ENCODE measurements at regions not wholly inside any gene's neighbourhood (a gene's known extent, or its start where the extent isn't known, plus 50 kb on each side); places are given as distances from the start of the nearest gene placed in this dataset.

DNA sequence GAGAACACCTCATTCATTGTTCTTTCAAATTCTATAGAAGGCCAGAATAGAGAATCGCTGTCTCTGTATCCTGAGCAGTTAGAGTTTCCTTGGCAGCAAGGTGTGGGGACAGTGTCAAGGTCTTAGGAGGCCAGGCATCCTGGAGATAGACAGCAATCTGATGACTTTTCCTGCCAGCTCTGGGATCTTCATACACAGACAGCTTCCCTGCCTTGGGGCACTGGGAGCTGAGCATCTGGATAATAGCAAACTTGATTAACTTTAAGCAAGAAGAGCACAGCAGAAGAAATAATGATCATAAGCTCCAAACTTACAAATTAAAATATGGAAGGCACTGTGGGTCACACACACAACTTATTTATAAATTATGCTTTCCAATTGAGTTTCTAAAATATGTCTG lies 86.1 kb upstream of the STK32A start:
- POLR2A ChIA-PET: no interaction called here
- no peak for DNase-seq (ENCODE audit: extremely low spot score)
- CTCF ChIA-PET: no interaction called here
- TF ChIP-seq L3MBTL2 (conservative IDR thresholded peaks at IDR 0.05): no peak
- TF ChIP-seq FOXM1 (IDR thresholded peaks at IDR 0.05; ENCODE audit: borderline replicate concordance): no peak
- TF ChIP-seq PKNOX1 (IDR thresholded peaks at IDR 0.05): no peak

GRCh38 chr5:147152086-147152485 lies 82.7 kb upstream of the STK32A start:
- TF ChIP-seq SUZ12 (IDR thresholded peaks at IDR 0.05): no peak
- no peak for TF ChIP-seq LEF1 (IDR thresholded peaks at IDR 0.05; ENCODE audit: borderline replicate concordance)
- no peak for TF ChIP-seq PKNOX1 (IDR thresholded peaks at IDR 0.05)
- TF ChIP-seq ELF4 (IDR thresholded peaks at IDR 0.05): no peak
- TF ChIP-seq L3MBTL2 (conservative IDR thresholded peaks at IDR 0.05): no peak
- TF ChIP-seq NFRKB (IDR thresholded peaks at IDR 0.05): no peak
- no peak for TF ChIP-seq FOXA1 (IDR thresholded peaks at IDR 0.05)
- no peak for TF ChIP-seq BHLHE40 (IDR thresholded peaks at IDR 0.05; ENCODE audit: borderline replicate concordance)
- TF ChIP-seq CTBP1 (IDR thresholded peaks at IDR 0.05; ENCODE audit: borderline replicate concordance): no peak
- TF ChIP-seq FOXM1 (IDR thresholded peaks at IDR 0.05; ENCODE audit: borderline replicate concordance): no peak
- no peak for TF ChIP-seq ARNT (IDR thresholded peaks at IDR 0.05)
- TF ChIP-seq TARDBP (IDR thresholded peaks at IDR 0.05): no peak
- ChIA-PET POLR2A (no interaction called here), CTCF (no interaction called here)
- no peak for DNase-seq (ENCODE audit: extremely low spot score)

DNA sequence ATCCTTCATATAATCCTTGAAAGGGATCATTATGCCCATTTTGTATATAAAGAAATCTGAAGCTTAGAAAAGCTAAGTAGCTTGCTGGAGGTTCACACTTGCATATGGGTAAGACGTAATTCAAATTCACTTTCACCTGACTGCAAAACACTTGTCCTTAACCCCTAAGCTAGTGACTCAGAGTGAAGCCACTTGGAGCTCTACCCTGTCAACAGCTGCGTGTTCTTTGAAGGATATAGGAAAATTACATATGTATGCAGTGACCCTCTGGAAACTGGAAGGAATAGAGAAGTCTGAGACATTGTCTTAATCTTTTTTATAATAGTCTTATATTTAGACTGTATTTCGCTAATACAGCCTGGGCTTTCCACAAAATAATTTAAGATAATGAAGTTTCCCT lies 80.0 kb upstream of the STK32A start:
- DNase-seq (ENCODE audit: extremely low spot score): no peak
- TF ChIP-seq SUZ12 (IDR thresholded peaks at IDR 0.05) (no peak), TARDBP (IDR thresholded peaks at IDR 0.05) (no peak), SP1 (IDR thresholded peaks at IDR 0.05) (no peak), NFRKB (IDR thresholded peaks at IDR 0.05) (no peak), L3MBTL2 (conservative IDR thresholded peaks at IDR 0.05) (no peak), ARNT (IDR thresholded peaks at IDR 0.05) (no peak), ELF4 (IDR thresholded peaks at IDR 0.05) (no peak), ZNF384 (IDR thresholded peaks at IDR 0.05) (no peak), PKNOX1 (IDR thresholded peaks at IDR 0.05) (no peak), HDGF (IDR thresholded peaks at IDR 0.05; ENCODE audit: borderline replicate concordance) (no peak), CTBP1 (IDR thresholded peaks at IDR 0.05; ENCODE audit: borderline replicate concordance) (no peak), FOXA1 (IDR thresholded peaks at IDR 0.05) (no peak), FOXK2 (IDR thresholded peaks at IDR 0.05) (no peak), FOXM1 (IDR thresholded peaks at IDR 0.05; ENCODE audit: borderline replicate concordance) (no peak), LEF1 (IDR thresholded peaks at IDR 0.05; ENCODE audit: borderline replicate concordance) (no peak), BHLHE40 (IDR thresholded peaks at IDR 0.05; ENCODE audit: borderline replicate concordance) (no peak)
- CTCF ChIA-PET: no interaction called here
- POLR2A ChIA-PET: no interaction called here

GRCh38 chr5:147156012-147156411 lies 78.8 kb upstream of the STK32A start:
- ChIA-PET POLR2A (no interaction called here), CTCF (no interaction called here)
- TF ChIP-seq SP1 (IDR thresholded peaks at IDR 0.05) (no peak), BHLHE40 (IDR thresholded peaks at IDR 0.05; ENCODE audit: borderline replicate concordance) (no peak), FOXA1 (IDR thresholded peaks at IDR 0.05) (no peak), PKNOX1 (IDR thresholded peaks at IDR 0.05) (no peak)
- no peak for DNase-seq (ENCODE audit: extremely low spot score)

DNA sequence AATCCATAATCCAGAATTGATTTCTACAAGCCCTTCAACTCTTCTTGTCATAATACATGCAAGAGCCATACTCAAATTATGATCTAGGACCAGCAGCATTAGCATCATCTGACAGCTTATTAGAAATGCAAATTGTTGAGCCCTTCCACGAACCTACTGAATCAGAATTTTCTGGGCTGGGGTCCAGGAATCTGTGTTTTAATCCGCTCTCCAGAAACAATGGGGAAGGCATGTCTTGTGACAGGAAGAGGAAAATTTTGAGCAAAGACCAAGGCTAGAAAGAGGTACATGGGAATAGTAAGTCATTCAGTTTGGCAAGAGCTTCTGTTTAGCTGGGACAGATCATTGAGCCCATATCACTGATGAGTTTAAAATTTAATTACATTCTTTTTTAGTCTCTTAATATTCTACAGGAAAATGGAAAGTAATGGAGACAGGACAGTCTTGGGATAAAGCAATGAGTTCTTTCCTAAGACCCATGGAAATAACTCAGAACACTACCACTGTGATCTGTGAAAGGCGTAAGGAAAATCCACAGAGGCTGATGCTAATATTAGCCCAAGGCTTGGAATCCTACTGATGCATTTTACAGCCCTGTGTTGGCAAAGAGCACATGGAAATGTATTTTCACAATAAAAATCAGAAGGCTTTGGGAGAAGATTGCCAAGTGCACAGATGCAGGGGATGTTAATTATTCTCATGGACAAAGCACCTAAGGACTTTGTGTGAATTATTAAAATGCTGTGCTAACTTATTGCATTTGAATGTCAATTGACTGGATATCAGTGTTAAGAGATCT lies 73.7 kb upstream of the STK32A start:
- no peak for TF ChIP-seq FOXK2 (IDR thresholded peaks at IDR 0.05)
- CTCF ChIA-PET: no interaction called here
- no peak for DNase-seq (ENCODE audit: extremely low spot score)

DNA sequence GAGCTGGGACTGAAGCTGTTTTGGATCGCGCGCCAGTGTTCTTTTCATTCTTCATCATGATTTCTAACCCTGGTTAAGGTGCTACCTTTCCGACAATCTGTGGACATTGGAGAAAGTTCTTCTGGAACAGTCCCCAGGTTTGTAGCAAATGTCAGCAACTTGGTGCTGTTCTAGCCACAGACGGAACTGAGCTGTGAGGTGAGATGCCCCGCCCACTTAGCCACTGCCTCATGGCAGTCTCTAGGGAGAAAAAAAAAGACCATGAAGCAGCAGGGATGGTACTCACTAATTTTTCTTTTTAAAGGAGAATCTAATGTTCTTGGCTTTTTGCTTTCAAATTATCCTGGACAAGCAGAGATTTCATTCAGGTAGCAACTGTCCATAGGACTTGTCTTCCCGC lies 72.1 kb upstream of the STK32A start:
- CTCF ChIA-PET: no interaction called here
- TF ChIP-seq CTBP1 (IDR thresholded peaks at IDR 0.05; ENCODE audit: borderline replicate concordance) (no peak), TARDBP (IDR thresholded peaks at IDR 0.05) (no peak), BHLHE40 (IDR thresholded peaks at IDR 0.05; ENCODE audit: borderline replicate concordance) (no peak), L3MBTL2 (conservative IDR thresholded peaks at IDR 0.05) (no peak), ELF4 (IDR thresholded peaks at IDR 0.05) (no peak)

More for the DNA sequence above, 73.7 kb upstream of the STK32A start:
- POLR2A ChIA-PET: no interaction called here

DNA sequence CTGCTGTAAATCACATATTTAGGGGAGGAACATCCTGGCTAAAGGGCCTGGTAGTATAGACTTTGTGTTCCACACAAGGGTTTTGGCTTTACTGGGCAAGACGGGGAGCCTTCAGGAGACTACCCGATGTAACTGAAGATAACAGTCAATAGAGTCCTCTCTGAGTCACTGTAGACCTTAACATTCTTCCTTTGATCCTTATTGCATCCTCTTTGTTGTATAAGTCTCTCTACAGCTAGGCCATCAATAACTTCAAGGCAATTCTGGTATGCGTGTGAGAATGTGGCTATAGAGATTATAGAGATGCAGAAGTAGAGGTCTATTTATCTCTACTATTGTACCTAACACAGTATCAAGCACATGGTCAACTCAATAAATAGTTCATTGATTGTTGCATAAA lies 67.3 kb upstream of the STK32A start:
- DNase-seq (ENCODE audit: extremely low spot score): no peak
- CTCF ChIA-PET: no interaction called here
- no peak for TF ChIP-seq TARDBP (IDR thresholded peaks at IDR 0.05)
- TF ChIP-seq BHLHE40 (IDR thresholded peaks at IDR 0.05; ENCODE audit: borderline replicate concordance): no peak
- TF ChIP-seq NFRKB (IDR thresholded peaks at IDR 0.05): no peak
- no peak for TF ChIP-seq FOXA1 (IDR thresholded peaks at IDR 0.05)
- no peak for TF ChIP-seq PKNOX1 (IDR thresholded peaks at IDR 0.05)
- TF ChIP-seq CTBP1 (IDR thresholded peaks at IDR 0.05; ENCODE audit: borderline replicate concordance): no peak
- no peak for TF ChIP-seq ZNF384 (IDR thresholded peaks at IDR 0.05)
- TF ChIP-seq SP1 (IDR thresholded peaks at IDR 0.05): no peak
- no peak for TF ChIP-seq FOXK2 (IDR thresholded peaks at IDR 0.05)
- no peak for TF ChIP-seq ELF4 (IDR thresholded peaks at IDR 0.05)
- TF ChIP-seq L3MBTL2 (conservative IDR thresholded peaks at IDR 0.05): no peak
- no peak for TF ChIP-seq ARNT (IDR thresholded peaks at IDR 0.05)
- TF ChIP-seq SUZ12 (IDR thresholded peaks at IDR 0.05): no peak
- TF ChIP-seq LEF1 (IDR thresholded peaks at IDR 0.05; ENCODE audit: borderline replicate concordance): no peak
- TF ChIP-seq FOXM1 (IDR thresholded peaks at IDR 0.05; ENCODE audit: borderline replicate concordance): no peak
- TF ChIP-seq HDGF (IDR thresholded peaks at IDR 0.05; ENCODE audit: borderline replicate concordance): no peak

More for the DNA sequence above, 72.1 kb upstream of the STK32A start:
- POLR2A ChIA-PET: no interaction called here
- DNase-seq (ENCODE audit: extremely low spot score): no peak

More for the DNA sequence above, 67.3 kb upstream of the STK32A start:
- POLR2A ChIA-PET: no interaction called here

Measured in HEK293T (cell line).